Right hindlimb (tissue), 1 donor: ENCODE measurements at regions not wholly inside any gene's neighbourhood (a gene's known extent, or its start where the extent isn't known, plus 50 kb on each side); places are given as distances from the start of the nearest gene placed in this dataset.

Source experiments
- DNase-seq: peaks from one replicate; pipeline ENCODE4 v3.0.0-alpha.2; 2018

DNA sequence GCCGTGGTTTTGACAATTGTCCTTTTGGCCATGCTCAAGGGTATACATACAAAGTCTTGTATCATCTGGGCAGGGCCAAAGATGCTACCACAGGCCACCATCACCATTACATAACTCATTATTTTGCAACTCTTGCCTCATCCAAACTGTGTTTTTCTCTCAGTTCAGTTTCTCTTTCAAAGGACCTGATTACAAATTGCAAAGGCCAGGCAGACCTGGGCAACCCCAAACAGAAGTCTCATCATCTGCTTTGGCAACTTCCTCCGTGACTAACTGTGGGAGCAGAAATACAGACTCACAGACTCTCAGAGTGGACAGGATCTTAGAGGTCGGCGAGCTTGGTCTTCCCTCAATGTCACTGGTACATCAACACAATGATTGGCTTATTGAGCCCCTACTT lies 117.8 kb upstream of the NEDD9 start:
- DNase-seq = no peak

DNA sequence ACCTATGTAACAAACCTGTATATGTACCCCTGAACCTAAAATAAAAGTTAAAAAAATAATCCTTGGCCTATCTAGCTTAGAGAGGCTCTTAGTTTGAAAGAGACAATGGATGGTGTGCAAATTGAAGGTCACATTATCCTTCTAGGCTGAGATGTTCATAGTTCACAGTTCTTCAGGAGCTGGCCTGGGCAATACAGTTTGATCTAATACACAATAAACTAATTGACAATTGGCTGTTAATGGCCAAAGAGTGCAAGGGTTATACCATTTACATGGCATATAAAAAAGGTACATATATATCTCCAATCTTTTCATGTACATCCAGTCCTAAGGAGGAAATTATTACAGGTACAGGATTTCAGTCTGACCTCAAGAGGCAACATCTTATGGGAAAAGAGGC lies 117.4 kb upstream of the NEDD9 start:
- DNase-seq = no peak

DNA sequence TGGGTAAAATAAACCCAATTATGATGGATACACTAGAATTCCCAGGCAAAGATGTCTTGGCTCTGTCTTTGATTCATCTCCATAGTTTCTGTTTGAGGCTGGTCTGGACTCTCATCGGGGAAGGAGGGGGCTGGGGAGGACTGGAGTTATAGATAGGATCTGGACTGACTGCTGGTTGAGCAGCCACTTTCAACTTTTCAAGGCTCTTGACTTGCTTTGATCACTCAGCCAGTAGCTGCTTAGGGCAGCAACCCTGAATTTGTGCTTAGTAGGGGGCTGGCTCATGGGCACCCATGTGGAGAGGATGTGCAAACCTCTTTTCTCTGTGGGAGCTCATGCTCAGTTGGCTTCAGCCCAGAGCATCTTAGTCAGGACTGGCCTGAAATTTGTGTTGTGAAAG lies 114.0 kb upstream of the NEDD9 start:
- no peak for DNase-seq

DNA sequence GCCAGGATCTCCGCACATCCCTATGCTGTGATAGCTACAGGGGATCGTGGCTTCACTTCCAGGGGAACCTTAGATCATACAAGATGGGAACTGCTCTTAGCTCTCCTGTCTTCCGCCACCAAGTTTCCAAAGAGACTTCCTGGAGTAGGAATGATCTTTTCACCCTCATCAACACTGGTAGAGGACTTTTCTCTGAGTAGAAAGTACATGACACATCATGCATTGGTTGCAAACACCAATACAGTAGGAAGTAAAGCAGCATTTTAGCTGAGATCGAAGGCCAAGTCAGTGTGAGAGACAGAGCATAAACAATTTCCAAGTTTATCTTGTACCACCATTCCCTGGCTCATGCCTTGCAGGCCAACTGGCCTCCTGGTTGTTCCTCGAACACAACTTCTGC lies 113.1 kb upstream of the NEDD9 start:
- DNase-seq = no peak

- DNase-seq = no peak
Measured at GRCh38 chr6:11343963-11344723, 111.7 kb upstream of the NEDD9 start.

GRCh38 chr6:11341867-11342266 lies 109.4 kb upstream of the NEDD9 start:
- DNase-seq = no peak

- DNase-seq = no peak
Measured at GRCh38 chr6:11341303-11341702, 108.8 kb upstream of the NEDD9 start.

DNA sequence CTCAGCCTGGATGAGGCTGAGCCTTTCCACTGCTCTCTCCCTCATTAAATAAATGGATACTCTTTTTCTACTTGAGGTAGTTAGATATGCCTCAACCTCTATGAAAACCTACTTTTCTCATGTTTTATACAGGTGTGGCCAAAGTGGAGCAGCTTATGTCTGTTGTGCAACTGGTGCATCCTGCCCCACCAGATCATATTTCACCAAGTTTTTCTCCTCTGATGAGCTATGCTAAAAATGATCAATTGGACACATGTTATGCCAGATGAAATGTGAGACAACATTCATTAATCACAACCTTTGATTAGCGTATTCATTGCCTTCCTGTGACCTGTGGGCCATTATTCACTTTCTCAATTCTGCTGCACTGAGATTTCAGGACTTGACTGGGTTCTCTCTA lies 106.9 kb upstream of the NEDD9 start:
- no peak for DNase-seq

DNA sequence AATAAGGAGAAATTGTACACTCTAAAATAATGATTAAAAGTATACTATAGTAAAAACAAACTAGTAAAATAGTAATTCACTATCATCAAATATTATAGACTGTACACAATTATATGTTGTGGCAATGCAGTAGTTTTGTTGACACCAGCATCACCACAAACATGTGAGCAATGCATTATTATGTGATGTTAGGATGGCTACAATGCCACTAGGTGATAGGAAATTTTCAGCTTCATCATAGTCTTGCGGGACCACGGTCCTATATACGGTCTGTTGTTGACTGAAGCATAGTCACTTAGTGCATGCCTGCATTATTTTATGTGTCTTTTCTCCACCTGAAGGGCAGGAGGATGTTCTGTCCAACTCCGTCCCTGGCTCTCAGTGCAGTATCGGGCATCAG lies 104.8 kb upstream of the NEDD9 start:
- DNase-seq = no peak

- no peak for DNase-seq
Measured at GRCh38 chr6:11335826-11336225, 103.4 kb upstream of the NEDD9 start.

DNA sequence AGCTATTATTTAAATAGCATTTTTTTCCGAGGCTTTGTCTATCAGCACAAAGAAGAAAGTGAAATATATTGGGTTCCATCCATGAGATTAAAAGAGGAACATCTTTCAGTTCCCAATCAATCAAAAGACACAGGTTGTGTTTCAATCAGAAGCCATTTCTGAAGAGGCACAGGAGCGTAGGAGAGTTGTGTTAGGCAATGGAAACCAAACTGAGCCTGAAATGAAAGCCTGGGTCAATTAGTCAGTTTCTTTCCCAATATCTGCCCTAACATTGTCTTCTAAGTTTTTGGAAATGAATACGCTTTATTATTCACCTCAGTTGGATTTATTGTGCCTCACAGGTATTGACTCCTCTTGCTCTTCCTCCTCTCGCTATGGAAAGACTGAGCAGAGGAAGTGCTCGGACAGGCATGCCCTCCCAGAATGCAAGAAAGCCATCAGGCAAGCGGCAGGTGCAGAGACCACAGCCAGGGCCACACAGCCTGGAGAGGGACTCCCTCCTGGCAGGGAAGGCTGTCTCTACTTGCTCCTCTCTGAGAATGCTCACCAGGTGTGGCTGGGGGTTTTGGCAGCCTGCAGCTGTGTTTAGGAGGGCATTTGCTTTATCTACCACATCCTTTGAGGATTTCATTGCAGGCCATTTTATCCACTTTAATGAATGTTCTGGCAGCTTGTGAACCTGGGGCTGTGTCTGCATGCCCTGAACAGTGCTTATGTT lies 100.8 kb upstream of the NEDD9 start:
- no peak for DNase-seq

GRCh38 chr6:11332463-11332862 lies 100.0 kb upstream of the NEDD9 start:
- no peak for DNase-seq

- no peak for DNase-seq
Measured at GRCh38 chr6:11331111-11331510, 98.6 kb upstream of the NEDD9 start.

DNA sequence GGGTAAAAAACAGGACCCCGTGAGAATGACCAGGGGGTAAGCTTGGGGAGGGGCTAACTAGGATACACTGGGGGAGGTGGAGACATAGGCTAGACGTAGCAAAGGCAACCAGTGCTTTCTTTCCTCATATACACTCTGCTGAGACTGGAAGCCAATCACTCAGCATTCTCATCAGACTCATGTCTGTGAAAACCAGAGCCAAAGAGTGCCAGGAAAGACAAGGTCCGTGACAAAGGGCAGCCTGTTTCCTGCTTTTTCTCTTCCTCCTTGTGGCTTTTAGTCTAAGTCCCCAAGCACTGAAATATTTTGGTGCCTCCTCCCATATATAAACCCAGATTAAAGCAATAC lies 97.9 kb upstream of the NEDD9 start:
- DNase-seq = no peak

GRCh38 chr6:11329726-11330412 lies 97.4 kb upstream of the NEDD9 start:
- DNase-seq = no peak

GRCh38 chr6:11328613-11329247 lies 96.3 kb upstream of the NEDD9 start:
- no peak for DNase-seq

- DNase-seq = no peak
Measured at GRCh38 chr6:11327961-11328360, 95.5 kb upstream of the NEDD9 start.

GRCh38 chr6:11326116-11326515 lies 93.6 kb upstream of the NEDD9 start:
- DNase-seq = no peak

GRCh38 chr6:11324453-11325015 lies 92.1 kb upstream of the NEDD9 start:
- no peak for DNase-seq

GRCh38 chr6:11323666-11324452 lies 91.4 kb upstream of the NEDD9 start:
- DNase-seq = no peak

GRCh38 chr6:11322252-11322885 lies 89.9 kb upstream of the NEDD9 start:
- no peak for DNase-seq
